Thyroid gland (tissue), 4 donors: ENCODE measurements at regions not wholly inside any gene's neighbourhood (a gene's known extent, or its start where the extent isn't known, plus 50 kb on each side); places are given as distances from the start of the nearest gene placed in this dataset.

ENCODE experiments used
- DNase-seq, 2 donors: peaks; one replicate each; pipeline ENCODE4 v3.0.0-alpha.2; 2019
- H3K27ac ChIP-seq, 3 donors: fragments of 200-600 bp; sonication (generic); 1 replicate in 2 of 3; 2 replicates in 1 of 3; pipeline ENCODE4 v1.5.1; 2016 to 2019; ENCODE audit warnings: mild to moderate bottlenecking in 1 of 3, moderate library complexity in 1 of 3
- H3K27me3 ChIP-seq: fragments of 200-600 bp; sonication (generic); one replicate; pipeline ENCODE4 v1.5.1; 2019
- H3K36me3 ChIP-seq, 2 donors: fragments of 200-600 bp; sonication (generic); one replicate each; pipeline ENCODE4 v1.5.1; 2016 to 2019
- H3K4me1 ChIP-seq, 2 donors: fragments of 200-600 bp; sonication (generic); one replicate each; pipeline ENCODE4 v1.5.1; 2017 to 2019
- H3K4me3 ChIP-seq, 3 donors: fragments of 200-600 bp; sonication (generic); replicated peaks in 1 of 3; 1 replicate in 2 of 3; 2 replicates in 1 of 3; pipeline ENCODE4 v1.5.1; 2016; ENCODE audit warnings: mild to moderate bottlenecking in 1 of 3
- H3K9me3 ChIP-seq: fragments of 200-600 bp; sonication (generic); one replicate; pipeline ENCODE4 v1.5.1; 2017
- CTCF ChIP-seq, 6 experiments: fragments of 200-600 bp in 3 of 6; fragments of 450-650 bp in 3 of 6; sonication (generic) in 3 of 6; IDR thresholded peaks; one replicate each; pipeline ENCODE4 v1.5.1; 2016 to 2019; ENCODE audit warnings: antibody characterized with exemption in 6 of 6, mild to moderate bottlenecking in 2 of 6, inconsistent platforms in 1 of 6, moderate library complexity in 1 of 6
- POLR2A ChIP-seq, 2 donors: fragments of 450-650 bp; IDR thresholded peaks; one replicate each; pipeline ENCODE4 v1.6.1; 2017; ENCODE audit warnings: antibody characterized with exemption in 2 of 2, mild to moderate bottlenecking in 2 of 2, moderate library complexity in 1 of 2
- WGBS, 2 donors: methylation state at CpG; one replicate each; pipeline ENCODE4 v1.1.5; 2017; 5-methylcytosine and 5-hydroxymethylcytosine counted together
- intact Hi-C: fragments of 100-400 bp; cut with DNase I; formaldehyde crosslinking; loops from one replicate; pipeline ENCODE4 v1.15.1; 2023

DNA sequence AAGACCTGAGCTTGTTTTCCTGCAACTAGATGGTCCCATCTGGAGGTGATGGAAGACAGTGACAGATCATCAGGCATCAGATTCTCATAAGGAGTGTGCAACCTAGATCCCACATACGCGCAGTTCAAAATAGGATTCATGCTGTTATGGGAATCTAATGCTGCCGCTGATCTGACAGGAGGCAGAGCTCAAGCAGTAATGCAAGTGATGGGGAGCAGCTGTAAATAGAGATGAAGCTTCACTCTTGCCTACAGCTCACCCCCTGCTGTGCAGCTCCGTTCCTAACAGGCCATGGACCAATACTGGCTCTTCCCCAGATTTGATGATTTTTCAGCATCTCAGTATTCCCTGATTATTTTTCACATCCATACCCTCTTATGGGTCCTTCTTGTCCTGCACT lies 208.4 kb upstream of the RXFP2 start:
- Histone ChIP-seq H3K36me3 (no peaks in the 10 kb centered on the region), H3K9me3 (no peaks in the 10 kb centered on the region), H3K27me3 (no peaks in the 10 kb centered on the region), H3K27ac (no peak overlapping the region), H3K4me3 (no peak overlapping the region), H3K4me1 (no peaks in the 10 kb centered on the region)
- 85 to 92% methylated on average over 4 of the region's 4 CpGs for WGBS, 2 donors
- no peak for DNase-seq
- intact Hi-C loops, result no loop called here
- TF ChIP-seq CTCF (IDR thresholded peaks at IDR 0.05) (no peak), POLR2A (IDR thresholded peaks at IDR 0.05) (no peak)

GRCh38 chr13:31537052-31537451 lies 202.3 kb upstream of the RXFP2 start:
- Histone ChIP-seq H3K27me3 (no peaks in the 10 kb centered on the region), H3K9me3 (no peaks in the 10 kb centered on the region), H3K27ac (no peak overlapping the region), H3K4me1 (no peaks in the 10 kb centered on the region), H3K36me3 (no peaks in the 10 kb centered on the region), H3K4me3 (no peak overlapping the region)
- no peak for DNase-seq
- TF ChIP-seq CTCF (IDR thresholded peaks at IDR 0.05) (no peak), POLR2A (IDR thresholded peaks at IDR 0.05) (no peak)
- 85 to 94% methylated on average over 1 of the region's 1 CpG for WGBS, 2 donors
- intact Hi-C loops, result no loop called here

DNA sequence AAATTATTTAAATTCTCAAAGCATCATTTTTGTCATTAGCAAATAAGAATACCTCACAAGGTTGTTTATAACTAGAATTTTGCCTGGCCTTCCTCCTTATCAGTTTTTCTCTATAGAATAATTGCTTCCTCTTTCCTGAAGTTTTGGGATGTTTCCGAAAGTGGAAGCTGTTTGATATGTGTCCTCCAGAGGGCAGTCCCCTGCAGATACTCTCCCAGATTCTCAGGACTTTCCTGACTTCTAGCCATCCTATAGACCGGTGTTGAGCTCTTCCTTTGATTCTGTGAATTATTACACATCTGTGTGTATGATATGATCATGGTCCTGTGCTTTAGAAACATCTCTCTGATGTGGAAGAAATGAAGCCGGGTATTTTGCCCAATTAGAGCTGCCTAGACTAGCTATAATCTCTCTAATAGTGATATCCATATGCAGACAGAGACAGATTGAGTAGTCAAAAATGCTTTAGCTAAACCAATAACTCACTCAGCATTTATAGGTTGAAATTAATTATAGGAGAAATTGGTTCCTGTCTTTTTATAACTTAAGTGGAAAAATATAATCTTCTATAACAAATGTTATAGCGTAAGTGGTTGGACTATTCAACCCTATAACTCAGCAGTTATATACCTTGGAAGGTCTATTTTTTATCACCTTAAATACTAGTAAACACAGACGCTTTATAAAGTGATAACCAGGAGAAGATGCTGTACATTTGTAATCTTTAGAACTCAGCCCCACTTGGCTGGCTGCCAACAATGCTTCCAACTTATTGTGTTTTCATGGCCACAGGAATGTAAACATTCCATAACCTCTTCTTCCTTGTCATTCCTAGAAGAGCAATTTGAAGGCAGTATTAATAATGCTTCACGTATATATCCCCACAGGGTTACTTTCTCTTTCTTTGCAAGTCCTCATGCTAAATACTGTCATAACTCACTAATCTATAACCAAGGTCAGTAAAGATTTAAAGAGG lies 201.0 kb upstream of the RXFP2 start:
- H3K4me1 ChIP-seq, result no peaks in the 10 kb centered on the region
- intact Hi-C loops, result no loop called here
- H3K27ac ChIP-seq, result no peak overlapping the region
- DNase-seq, result no peak
- H3K36me3 ChIP-seq, result no peaks in the 10 kb centered on the region
- no peaks in the 10 kb centered on the region for H3K27me3 ChIP-seq
- TF ChIP-seq POLR2A (IDR thresholded peaks at IDR 0.05) (no peak), CTCF (IDR thresholded peaks at IDR 0.05) (peak in 1 of 6 experiments; percentile 38)
- WGBS, 2 donors, result 42 to 55% methylated on average over 6 of the region's 6 CpGs
- no peak overlapping the region for H3K4me3 ChIP-seq
- no peaks in the 10 kb centered on the region for H3K9me3 ChIP-seq

GRCh38 chr13:31540281-31540680 lies 199.0 kb upstream of the RXFP2 start:
- Histone ChIP-seq H3K27me3 (no peaks in the 10 kb centered on the region), H3K27ac (no peak overlapping the region), H3K4me3 (no peak overlapping the region), H3K4me1 (no peaks in the 10 kb centered on the region), H3K9me3 (no peaks in the 10 kb centered on the region), H3K36me3 (no peaks in the 10 kb centered on the region)
- intact Hi-C loops, result no loop called here
- WGBS, 2 donors, result 59 to 70% methylated on average over 2 of the region's 2 CpGs
- TF ChIP-seq CTCF (IDR thresholded peaks at IDR 0.05), result no peak
- TF ChIP-seq POLR2A (IDR thresholded peaks at IDR 0.05), result no peak
- DNase-seq, result no peak

DNA sequence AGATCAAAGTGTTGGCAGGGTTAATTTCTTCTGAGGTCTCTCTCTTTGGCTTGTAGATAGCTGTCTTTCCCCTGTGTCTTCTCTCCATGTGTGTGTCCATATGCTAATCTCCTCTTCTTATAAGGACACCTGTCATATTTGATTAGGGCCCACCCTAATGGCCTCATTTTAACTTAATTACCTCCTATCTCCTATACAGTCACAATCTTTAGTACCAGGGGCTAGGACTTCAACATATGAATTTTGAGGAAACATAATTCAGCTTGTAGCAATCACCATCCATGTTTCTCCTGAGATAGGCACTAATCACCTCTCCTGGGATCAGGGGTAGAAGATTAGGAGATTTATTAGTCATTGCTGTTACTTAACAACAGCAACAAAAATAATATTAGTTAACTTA lies 196.1 kb upstream of the RXFP2 start:
- no peak overlapping the region for H3K27ac ChIP-seq
- no peaks in the 10 kb centered on the region for H3K4me1 ChIP-seq
- no peaks in the 10 kb centered on the region for H3K27me3 ChIP-seq
- H3K4me3 ChIP-seq, result no peak overlapping the region
- no peaks in the 10 kb centered on the region for H3K9me3 ChIP-seq
- no peak for DNase-seq
- TF ChIP-seq CTCF (IDR thresholded peaks at IDR 0.05), result no peak
- no peak for TF ChIP-seq POLR2A (IDR thresholded peaks at IDR 0.05)
- no peaks in the 10 kb centered on the region for H3K36me3 ChIP-seq
- intact Hi-C loops, result no loop called here
